ENCODE measurements at regions not wholly inside any gene's neighbourhood (a gene's known extent, or its start where the extent isn't known, plus 50 kb on each side); places are given as distances from the start of the nearest gene placed in this dataset.
A peak's percentile ranks its signal among the peaks of the same experiment; 100 is the strongest.

- DNase-seq (ENCODE audit: low read depth in 4 of 4, low spot score in 3 of 4) = no peak
Observed at GRCh38 chr14:81946375-81946774, 412.7 kb upstream of the SEL1L start.

GRCh38 chr14:81946834-81947798 lies 413.5 kb upstream of the SEL1L start:
- DNase-seq (ENCODE audit: low read depth in 4 of 4, low spot score in 3 of 4) = no peak

- DNase-seq (ENCODE audit: low read depth in 4 of 4, low spot score in 3 of 4) = no peak
Observed at GRCh38 chr14:81952917-81953316, 419.3 kb upstream of the SEL1L start.

GRCh38 chr14:81953419-81953818 lies 419.8 kb upstream of the SEL1L start:
- no peak for DNase-seq (ENCODE audit: low read depth in 4 of 4, low spot score in 3 of 4)

- DNase-seq (ENCODE audit: low read depth in 4 of 4, low spot score in 3 of 4) = no peak
Observed at GRCh38 chr14:81955123-81955522, 421.5 kb upstream of the SEL1L start.

GRCh38 chr14:81960781-81961180 lies 427.1 kb upstream of the SEL1L start:
- DNase-seq (ENCODE audit: low read depth in 4 of 4, low spot score in 3 of 4) = no peak

- no peak for DNase-seq (ENCODE audit: low read depth in 4 of 4, low spot score in 3 of 4)
Observed at GRCh38 chr14:81963846-81964245, 430.2 kb upstream of the SEL1L start.

GRCh38 chr14:81970307-81970706 lies 436.7 kb upstream of the SEL1L start:
- DNase-seq (ENCODE audit: low read depth in 4 of 4, low spot score in 3 of 4) = peak in 1 of 4 donors; percentile 3

GRCh38 chr14:81971911-81972310 lies 438.3 kb upstream of the SEL1L start:
- DNase-seq (ENCODE audit: low read depth in 4 of 4, low spot score in 3 of 4) = no peak

GRCh38 chr14:81972601-81973000 lies 438.9 kb upstream of the SEL1L start:
- no peak for DNase-seq (ENCODE audit: low read depth in 4 of 4, low spot score in 3 of 4)

GRCh38 chr14:81974543-81974942 lies 440.9 kb upstream of the SEL1L start:
- no peak for DNase-seq (ENCODE audit: low read depth in 4 of 4, low spot score in 3 of 4)

GRCh38 chr14:81980601-81981306 lies 447.1 kb upstream of the SEL1L start:
- DNase-seq (ENCODE audit: low read depth in 4 of 4, low spot score in 3 of 4) = no peak

GRCh38 chr14:81981307-81981675 lies 447.6 kb upstream of the SEL1L start:
- no peak for DNase-seq (ENCODE audit: low read depth in 4 of 4, low spot score in 3 of 4)

- no peak for DNase-seq (ENCODE audit: low read depth in 4 of 4, low spot score in 3 of 4)
Observed at GRCh38 chr14:81982046-81982445, 448.4 kb upstream of the SEL1L start.

GRCh38 chr14:81986005-81986404 lies 452.4 kb upstream of the SEL1L start:
- no peak for DNase-seq (ENCODE audit: low read depth in 4 of 4, low spot score in 3 of 4)

- no peak for DNase-seq (ENCODE audit: low read depth in 4 of 4, low spot score in 3 of 4)
Observed at GRCh38 chr14:81989211-81989610, 455.6 kb upstream of the SEL1L start.

- peak; percentile 43 to 56 (median 50) for DNase-seq (ENCODE audit: low read depth in 4 of 4, low spot score in 3 of 4)
Observed at GRCh38 chr14:81990312-81990761, 456.7 kb upstream of the SEL1L start.

- DNase-seq (ENCODE audit: low read depth in 4 of 4, low spot score in 3 of 4) = no peak
Observed at GRCh38 chr14:81991998-81992397, 458.3 kb upstream of the SEL1L start.

GRCh38 chr14:81993432-81993831 lies 459.8 kb upstream of the SEL1L start:
- no peak for DNase-seq (ENCODE audit: low read depth in 4 of 4, low spot score in 3 of 4)

- DNase-seq (ENCODE audit: low read depth in 4 of 4, low spot score in 3 of 4) = peak in 1 of 4 donors; percentile 14
Observed at GRCh38 chr14:82003426-82003825, 469.8 kb upstream of the SEL1L start.

- DNase-seq (ENCODE audit: low read depth in 4 of 4, low spot score in 3 of 4) = no peak
Observed at GRCh38 chr14:82009076-82009475, 475.4 kb upstream of the SEL1L start.

- no peak for DNase-seq (ENCODE audit: low read depth in 4 of 4, low spot score in 3 of 4)
Observed at GRCh38 chr14:82009993-82010392, 476.3 kb upstream of the SEL1L start.
